Activated B cell treated with CpG ODN at 0.5 μM for 24 hours (primary cell): ENCODE measurements at regions not wholly inside any gene's neighbourhood (a gene's known extent, or its start where the extent isn't known, plus 50 kb on each side); places are given as distances from the start of the nearest gene placed in this dataset.

Experiments used
- ATAC-seq: fragments of 200-7000 bp; cut with Tn5 transposase; one replicate; pipeline ENCODE4 v1.10.0; 2021; ENCODE audit warnings: low read depth, mild to moderate bottlenecking, moderate library complexity
- CTCF ChIA-PET: fragments of 350-600 bp; sonication (Branson Sonifier 250); formaldehyde crosslinking; loops from one replicate; lab custom pipeline; 2021; ENCODE audit warnings: antibody characterized with exemption; lab: Charles Lee
- POLR2A ChIA-PET: fragments of 350-600 bp; sonication (Branson Sonifier 250); formaldehyde crosslinking; loops from one replicate; lab custom pipeline; 2021; ENCODE audit warnings: antibody characterized with exemption; lab: Charles Lee
- DNase-seq: peaks from one replicate; pipeline ENCODE4 v3.0.0; 2022
- H3K27ac Mint-ChIP-seq: one replicate; pipeline ENCODE4 v1.8.0; 2020; ENCODE audit warnings: mixed read lengths
- H3K27me3 Mint-ChIP-seq: one replicate; pipeline ENCODE4 v1.8.0; 2021; ENCODE audit warnings: mixed read lengths
- H3K36me3 Mint-ChIP-seq: one replicate; pipeline ENCODE4 v1.8.0; 2021; ENCODE audit warnings: low read depth, mixed read lengths
- H3K4me1 Mint-ChIP-seq: one replicate; pipeline ENCODE4 v1.8.0; 2021; ENCODE audit warnings: mixed read lengths
- H3K4me3 Mint-ChIP-seq: one replicate; pipeline ENCODE4 v1.8.0; 2020; ENCODE audit warnings: mild to moderate bottlenecking, mixed read lengths
- H3K9me3 Mint-ChIP-seq: one replicate; pipeline ENCODE4 v1.8.0; 2020; ENCODE audit warnings: mixed read lengths
- intact Hi-C: fragments of 100-400 bp; cut with micrococcal nuclease; formaldehyde crosslinking; loops from one replicate; pipeline ENCODE4 v1.15.1; 2024
- TF ChIP-seq, protein P1 (sequence below): fragments of 200-600 bp; IDR thresholded peaks from one replicate; pipeline ENCODE4 v1.8.0; 2022; ENCODE audit warnings: antibody characterized with exemption, mild to moderate bottlenecking

DNA sequence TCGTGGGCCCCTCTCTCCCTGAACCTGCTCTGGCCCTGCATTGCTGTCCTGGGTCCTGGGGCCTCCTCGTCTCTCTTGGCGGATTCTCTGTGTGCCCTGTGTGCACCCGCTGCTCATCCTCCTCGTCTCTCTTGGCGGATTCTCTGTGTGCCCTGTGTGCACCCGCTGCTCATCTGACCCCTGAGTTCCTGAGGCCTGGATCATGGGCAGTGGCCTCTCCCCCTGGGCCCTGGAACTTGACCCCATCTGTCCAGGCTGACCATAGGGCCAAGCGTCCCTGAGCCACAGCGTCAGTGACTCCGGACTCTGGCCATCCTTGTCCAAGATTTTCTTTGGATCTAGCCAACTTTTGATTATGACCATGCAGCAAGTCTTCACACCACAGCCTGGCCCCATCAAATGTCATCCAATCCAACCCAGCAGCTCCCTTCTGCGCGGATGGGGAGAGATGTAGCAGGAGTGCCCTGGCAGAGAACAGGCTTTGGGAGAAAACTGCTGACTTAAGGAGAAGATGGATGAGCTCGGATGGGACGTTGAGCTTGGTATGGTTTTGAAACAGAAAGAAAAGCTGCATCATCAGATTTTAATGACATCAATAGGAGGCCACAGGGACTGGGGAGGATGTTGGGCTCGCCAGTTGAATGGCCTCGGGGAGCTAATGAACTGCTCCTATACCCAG is 455.1 kb upstream of the HS6ST1 start:
- no peak for DNase-seq
- H3K36me3 Mint-ChIP-seq: no peaks in the 10 kb centered on the region
- no peaks in the 10 kb centered on the region for H3K27me3 Mint-ChIP-seq
- H3K4me1 Mint-ChIP-seq: peaks cover 6% of the 10 kb centered on the region
- CTCF ChIA-PET: no interaction called here
- no peaks in the 10 kb centered on the region for H3K9me3 Mint-ChIP-seq
- POLR2A ChIA-PET: no interaction called here
- no peak overlapping the region for H3K4me3 Mint-ChIP-seq
- TF ChIP-seq, protein P1, sequence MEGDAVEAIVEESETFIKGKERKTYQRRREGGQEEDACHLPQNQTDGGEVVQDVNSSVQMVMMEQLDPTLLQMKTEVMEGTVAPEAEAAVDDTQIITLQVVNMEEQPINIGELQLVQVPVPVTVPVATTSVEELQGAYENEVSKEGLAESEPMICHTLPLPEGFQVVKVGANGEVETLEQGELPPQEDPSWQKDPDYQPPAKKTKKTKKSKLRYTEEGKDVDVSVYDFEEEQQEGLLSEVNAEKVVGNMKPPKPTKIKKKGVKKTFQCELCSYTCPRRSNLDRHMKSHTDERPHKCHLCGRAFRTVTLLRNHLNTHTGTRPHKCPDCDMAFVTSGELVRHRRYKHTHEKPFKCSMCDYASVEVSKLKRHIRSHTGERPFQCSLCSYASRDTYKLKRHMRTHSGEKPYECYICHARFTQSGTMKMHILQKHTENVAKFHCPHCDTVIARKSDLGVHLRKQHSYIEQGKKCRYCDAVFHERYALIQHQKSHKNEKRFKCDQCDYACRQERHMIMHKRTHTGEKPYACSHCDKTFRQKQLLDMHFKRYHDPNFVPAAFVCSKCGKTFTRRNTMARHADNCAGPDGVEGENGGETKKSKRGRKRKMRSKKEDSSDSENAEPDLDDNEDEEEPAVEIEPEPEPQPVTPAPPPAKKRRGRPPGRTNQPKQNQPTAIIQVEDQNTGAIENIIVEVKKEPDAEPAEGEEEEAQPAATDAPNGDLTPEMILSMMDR: no peak
- ATAC-seq: no peak
- no peak overlapping the region for H3K27ac Mint-ChIP-seq
- intact Hi-C loops: no loop called here

DNA sequence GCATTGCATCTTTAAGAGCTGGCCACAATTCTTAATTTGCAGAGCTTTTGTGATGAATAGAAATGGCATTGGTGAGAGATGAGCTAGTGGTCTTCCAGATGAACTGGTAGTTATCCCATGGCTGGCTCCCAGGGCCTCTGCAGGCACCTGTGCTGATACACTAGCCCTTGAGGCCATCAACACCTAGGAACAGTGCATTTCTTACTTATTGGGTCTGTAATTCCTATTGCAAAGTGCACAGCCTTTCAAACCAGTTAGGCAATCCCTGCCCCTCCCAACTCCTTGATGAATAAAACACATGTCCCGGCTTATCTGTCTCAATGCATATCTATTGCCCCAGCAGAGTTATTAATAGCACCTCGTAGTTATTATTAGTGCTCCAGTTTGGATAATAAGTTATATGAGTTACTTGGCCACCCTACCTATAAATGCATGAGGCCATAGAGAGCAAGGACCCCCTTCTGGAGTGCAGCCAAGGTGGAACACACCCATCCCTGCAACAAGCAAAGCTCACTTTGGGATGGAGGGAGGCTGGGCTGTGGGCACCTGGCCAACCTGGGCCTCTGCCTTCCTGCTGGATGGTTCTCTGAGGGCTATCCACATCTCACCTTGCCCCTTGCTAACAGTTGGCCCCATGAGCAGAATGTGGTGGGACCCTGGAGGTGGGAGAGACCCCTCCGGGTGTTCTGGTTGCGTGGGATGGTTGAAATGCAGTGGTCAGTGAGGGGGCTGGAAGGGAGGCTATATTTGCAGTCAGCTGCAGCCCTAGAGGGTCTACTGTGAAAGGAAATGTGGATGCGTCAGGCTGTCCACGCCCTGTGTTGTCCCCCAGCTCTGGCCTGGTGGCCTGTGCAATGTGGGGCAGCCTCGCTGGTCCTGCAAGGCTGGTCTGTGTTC is 455.9 kb upstream of the HS6ST1 start:
- no peaks in the 10 kb centered on the region for H3K27me3 Mint-ChIP-seq
- H3K4me3 Mint-ChIP-seq: no peak overlapping the region
- CTCF ChIA-PET: no interaction called here
- no peaks in the 10 kb centered on the region for H3K9me3 Mint-ChIP-seq
- peaks cover 6% of the 10 kb centered on the region for H3K4me1 Mint-ChIP-seq
- DNase-seq (no peak), ATAC-seq (no peak)
- POLR2A ChIA-PET: no interaction called here
- no peak overlapping the region for H3K27ac Mint-ChIP-seq
- intact Hi-C loops: no loop called here
- TF ChIP-seq, protein P1: no peak
- no peaks in the 10 kb centered on the region for H3K36me3 Mint-ChIP-seq

DNA sequence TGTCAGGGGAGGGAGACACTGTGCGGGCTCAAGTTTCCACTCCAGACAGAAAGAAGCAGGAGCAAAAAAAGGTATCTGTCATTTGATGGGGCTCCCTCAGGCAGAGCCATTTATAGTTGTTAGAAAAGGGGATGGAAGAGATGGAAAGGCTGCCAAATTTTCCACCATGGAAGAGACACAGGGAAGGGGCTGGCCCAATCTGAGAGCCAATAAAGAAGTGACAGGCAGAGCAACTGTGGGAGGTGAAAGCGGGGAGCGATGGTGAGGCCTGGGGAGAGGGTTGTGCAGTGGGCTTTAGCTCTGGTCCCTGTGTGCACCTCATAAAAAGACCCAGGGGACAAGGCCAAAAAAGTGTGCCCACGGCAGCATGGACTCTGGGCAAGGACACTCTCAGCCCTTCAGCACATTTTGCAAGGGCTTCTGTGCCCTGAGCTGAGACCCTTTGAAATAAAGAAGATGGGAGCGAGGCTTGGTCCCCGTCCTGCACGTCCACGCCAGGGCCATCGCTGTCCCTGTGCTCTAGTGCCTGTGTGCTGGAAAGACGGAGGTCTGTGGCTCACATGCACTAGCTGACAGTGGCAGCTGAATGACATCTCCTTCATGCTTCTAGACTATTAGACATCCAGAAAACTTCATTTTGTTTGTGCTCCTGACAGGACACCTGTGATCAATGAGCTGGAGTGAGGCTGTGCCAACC is 456.7 kb upstream of the HS6ST1 start:
- H3K4me3 Mint-ChIP-seq: no peak overlapping the region
- DNase-seq: no peak
- H3K9me3 Mint-ChIP-seq: no peaks in the 10 kb centered on the region
- H3K27me3 Mint-ChIP-seq: no peaks in the 10 kb centered on the region
- peaks cover 6% of the 10 kb centered on the region for H3K4me1 Mint-ChIP-seq
- TF ChIP-seq, protein P1: no peak
- intact Hi-C loops: no loop called here
- CTCF ChIA-PET: no interaction called here
- POLR2A ChIA-PET: no interaction called here
- H3K36me3 Mint-ChIP-seq: no peaks in the 10 kb centered on the region
- ATAC-seq: no peak
- H3K27ac Mint-ChIP-seq: no peak overlapping the region

DNA sequence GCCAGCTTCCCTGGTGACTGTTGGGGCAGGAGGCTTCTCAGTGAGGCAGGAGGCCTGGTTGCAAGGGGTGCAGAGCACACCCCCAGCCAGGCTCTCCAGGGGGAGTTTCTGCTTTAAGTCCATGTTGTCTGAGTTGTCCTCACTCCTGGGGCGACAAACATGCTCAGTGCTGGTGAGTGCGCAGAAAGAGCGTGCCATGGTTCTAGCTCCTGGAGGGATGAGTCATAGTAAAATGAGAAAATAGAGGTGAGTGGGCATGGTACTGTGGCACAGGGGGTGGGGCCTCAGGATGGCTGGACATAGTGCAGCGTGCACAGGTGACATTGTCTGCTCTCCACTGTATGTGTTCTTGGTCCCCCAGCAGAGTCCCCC is 457.2 kb upstream of the HS6ST1 start:
- ChIA-PET POLR2A (no interaction called here), CTCF (no interaction called here)
- Mint-ChIP-seq H3K4me1 (peaks cover 6% of the 10 kb centered on the region), H3K27ac (no peak overlapping the region), H3K4me3 (no peak overlapping the region), H3K36me3 (no peaks in the 10 kb centered on the region), H3K9me3 (no peaks in the 10 kb centered on the region), H3K27me3 (no peaks in the 10 kb centered on the region)
- intact Hi-C loops: no loop called here
- TF ChIP-seq, protein P1: no peak
- DNase-seq: no peak
- ATAC-seq: no peak
